ENCODE measurements at regions not wholly inside any gene's neighbourhood (a gene's known extent, or its start where the extent isn't known, plus 50 kb on each side); places are given as distances from the start of the nearest gene placed in this dataset.

DNA sequence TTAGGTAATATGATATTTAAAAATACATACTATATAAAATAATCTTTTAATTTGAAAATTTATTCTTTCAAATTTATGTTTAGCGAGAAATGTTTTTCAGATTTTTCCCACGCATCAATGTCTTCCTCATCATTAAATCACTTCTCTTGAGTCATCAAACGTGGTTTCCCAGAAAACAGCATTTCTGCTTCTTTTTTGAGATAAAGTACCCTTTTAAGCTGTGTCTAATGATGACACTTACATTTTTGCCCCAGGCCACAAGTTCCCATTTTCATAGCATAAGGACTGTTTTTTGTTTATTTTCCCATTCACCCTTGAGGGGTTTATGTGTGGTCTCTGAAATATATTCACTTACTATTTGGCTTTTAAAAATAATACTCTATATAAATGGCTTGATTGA, 139.0 kb upstream of the HS3ST3A1 start:
- no peak for DNase-seq (ENCODE audit: low read depth)

DNA sequence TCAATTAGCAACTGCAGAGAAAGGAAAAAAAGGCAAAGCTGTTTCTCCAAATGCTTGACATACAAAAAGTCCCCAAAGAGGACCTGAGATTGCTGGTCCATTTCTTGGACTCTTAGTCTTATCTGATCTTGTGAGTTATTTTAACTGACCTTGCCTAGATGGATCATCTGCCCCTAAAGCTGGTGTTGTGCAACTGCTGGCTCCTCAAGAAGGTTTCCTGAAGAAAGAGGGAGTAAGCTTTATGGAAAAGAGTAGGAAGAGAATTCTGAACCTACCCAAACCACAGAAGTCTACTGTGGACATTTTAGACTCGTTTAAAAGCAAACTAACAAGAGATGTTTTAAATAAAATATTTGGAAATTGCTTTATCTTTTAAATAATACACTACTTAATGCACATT, 140.0 kb upstream of the HS3ST3A1 start:
- no peak for DNase-seq (ENCODE audit: low read depth)

DNA sequence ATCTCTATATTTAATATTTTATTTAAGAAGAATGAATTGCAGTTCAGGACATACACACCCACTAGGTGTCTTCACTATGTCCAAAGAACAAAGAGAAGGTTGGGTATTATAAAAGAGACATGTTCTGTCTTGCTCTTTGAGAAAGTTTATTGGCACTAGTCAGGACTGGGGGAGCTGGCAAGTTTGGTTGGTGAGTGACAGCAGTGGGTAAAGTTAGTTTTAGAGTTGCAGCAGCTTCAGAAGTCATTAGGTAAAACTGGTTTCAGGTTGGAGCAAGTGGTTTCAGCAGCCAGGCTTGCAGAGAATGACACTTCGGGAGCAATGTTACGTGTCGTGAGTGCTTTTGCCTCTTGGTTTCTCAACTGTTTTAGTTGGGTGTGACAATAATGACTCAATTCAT, 142.2 kb upstream of the HS3ST3A1 start:
- no peak for DNase-seq (ENCODE audit: low read depth)

DNA sequence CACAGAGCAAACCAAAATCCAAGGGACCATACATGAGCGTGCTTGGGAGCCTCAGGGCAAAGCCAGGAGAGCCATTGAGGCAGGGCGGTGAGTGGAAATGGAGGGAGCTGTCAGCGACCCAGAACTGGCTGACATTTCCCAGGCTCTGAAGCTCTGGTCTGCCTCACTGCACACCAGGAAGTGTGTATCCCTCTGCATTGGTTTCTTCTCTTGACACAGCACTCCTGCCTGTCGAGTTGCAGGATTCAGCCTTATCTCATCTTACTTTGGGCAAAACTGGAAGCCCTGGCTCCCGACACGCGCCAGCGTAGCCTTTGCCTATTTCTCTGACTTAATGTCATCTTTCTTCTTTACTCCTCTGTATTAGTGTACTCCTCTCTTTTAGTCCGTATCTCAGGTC, 144.7 kb upstream of the HS3ST3A1 start:
- no peak for DNase-seq (ENCODE audit: low read depth)

DNA sequence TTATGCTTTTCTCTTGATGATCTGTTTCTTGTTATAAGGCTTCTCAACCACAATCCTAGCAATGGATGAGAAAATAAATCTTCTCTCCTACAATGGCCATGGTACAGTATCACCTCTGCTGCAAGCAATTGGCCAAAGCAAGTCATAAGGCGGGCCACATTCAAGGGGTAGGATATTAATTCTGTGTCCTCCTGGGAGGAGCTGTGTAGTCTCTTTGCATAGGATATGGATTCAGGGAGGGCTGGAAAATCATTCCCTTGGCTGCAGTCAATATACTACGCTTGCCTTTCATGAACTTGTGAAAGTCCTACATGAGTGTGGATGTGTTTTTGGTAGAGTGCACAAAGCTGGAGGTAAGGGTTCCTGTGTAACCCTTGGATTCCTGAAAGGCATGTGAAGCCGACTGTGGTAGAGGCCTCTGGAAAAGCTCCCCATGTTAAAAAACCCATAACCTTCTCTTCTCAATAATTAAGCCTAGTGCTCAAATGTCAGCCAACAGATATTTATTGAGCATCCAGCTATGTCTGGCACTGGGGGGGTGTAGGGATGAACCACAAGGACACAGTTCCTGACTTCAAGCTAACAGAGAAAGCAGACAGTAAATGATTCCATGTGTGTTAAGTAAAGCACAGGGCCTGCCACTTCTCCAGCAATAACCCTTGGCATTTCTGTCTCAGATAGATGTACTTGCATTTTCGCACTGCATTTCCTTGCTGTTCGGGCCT, 147.6 kb upstream of the HS3ST3A1 start:
- DNase-seq (ENCODE audit: low read depth): no peak

DNA sequence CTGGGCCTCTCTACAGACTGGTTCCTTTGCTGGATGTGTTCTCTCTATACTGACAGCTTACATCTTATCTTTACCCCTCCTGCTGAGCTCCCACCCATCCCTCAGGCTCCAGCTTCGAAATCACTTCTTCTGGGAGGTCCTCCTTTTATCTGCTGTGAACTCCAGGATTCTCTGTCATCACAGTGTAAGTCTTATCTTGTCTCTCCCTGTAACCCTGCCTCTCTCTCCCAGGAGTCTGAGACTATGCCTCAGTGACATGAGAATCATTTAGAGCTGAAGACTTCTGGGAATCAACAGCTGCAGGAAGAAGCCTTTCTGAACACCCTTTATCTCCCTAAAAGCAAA, 148.1 kb upstream of the HS3ST3A1 start:
- no peak for DNase-seq (ENCODE audit: low read depth)

DNA sequence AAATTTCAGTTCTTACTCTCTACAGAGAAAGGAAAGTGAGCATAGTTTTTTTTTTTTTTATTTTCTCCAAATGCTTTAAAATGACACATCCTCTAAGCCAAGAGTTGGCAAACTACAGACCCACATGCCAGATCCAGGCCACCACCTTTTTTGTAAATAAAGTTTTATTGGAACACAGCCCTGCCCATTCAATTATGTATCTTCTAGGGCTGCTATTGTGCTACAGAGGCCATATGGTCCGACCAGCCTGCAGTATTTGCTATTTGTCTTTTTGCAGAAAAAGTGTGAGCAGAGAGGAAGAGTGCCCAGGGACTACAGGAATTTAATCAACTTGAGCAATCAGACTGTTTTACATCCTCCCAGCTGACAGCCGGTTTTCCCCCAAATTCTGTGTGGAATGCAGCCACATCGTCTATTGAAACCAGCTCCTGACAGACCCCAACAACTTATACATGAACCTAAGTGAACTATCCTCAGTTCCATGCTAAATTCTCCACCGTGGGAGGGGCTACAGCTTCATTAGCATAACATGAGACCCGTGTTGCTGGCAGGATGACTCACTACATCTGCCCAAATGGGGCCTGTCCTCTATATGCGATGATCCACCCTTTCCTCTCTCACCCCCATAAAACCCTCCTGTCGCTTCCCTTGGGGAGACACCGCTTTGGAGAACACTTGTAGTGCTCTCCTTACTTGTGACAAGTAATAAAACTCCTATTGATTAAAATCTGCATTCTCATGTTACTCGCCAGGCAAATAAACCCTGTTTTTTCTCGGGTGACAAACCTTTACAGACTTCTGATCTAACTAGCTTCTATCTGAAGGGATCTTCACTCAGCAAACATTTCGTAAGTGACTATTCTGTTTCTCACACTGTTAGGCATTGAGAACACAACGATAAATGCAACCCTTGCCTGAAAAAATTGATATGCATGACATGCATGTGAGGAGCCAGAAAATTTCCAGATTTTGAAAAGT, 149.4 kb upstream of the HS3ST3A1 start:
- DNase-seq (ENCODE audit: low read depth): no peak

DNA sequence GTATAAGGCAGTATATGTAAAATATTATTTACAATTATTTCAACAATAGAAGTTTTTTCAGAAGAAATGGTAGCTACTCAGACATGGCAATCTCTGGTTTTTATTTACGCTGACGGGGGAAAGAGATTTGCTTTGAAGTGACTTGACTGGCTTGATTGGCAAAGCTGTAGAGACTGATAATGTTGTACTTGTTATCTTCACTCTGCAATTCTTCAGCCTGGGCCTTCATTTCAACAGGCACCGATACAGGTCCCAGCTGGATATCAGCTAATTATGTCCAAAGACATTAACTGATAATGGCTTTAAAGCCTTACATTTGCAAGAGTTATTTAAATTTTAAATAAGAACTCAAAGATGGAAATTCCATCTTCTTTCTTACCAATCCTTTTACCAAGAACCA, 151.4 kb upstream of the HS3ST3A1 start:
- DNase-seq (ENCODE audit: low read depth): no peak

DNA sequence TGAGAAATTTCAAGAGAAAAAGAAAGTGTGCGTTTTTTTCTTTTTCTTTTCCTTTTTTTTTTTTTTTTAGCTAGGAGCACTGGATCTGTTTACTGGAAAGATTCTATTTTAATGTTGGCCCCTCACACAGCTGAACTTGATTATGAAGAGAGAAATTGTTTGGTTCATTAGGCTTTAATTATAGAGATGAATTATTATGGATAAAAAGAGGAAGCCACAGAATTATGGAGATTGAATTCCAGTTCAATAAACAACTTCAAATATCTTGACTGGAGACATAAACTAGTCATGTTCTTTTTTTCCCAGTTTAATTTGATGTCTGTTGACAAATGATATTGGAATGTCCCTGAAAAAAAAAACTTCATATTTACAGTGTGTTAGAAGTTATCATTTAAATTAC, 152.0 kb upstream of the HS3ST3A1 start:
- DNase-seq (ENCODE audit: low read depth): no peak

DNA sequence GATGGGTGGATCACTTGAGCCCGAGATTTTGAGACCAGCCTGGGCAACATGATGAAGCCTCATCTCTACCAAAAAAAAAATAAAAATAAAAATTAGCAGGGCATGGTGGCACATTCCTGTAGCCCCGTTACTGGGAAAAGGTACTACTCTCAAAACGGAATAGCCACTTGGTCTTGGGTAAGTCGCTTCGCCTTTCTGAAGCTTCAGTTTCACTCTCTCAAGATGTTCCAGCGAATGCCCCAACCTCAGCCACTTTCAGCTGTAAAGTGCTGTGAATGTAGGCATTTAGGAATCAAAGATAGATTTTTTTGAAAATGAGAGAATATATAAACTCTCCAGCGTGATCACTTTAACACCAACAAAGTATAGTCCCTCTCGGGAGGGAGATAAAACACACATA, 154.1 kb upstream of the HS3ST3A1 start:
- no peak for DNase-seq (ENCODE audit: low read depth)

DNA sequence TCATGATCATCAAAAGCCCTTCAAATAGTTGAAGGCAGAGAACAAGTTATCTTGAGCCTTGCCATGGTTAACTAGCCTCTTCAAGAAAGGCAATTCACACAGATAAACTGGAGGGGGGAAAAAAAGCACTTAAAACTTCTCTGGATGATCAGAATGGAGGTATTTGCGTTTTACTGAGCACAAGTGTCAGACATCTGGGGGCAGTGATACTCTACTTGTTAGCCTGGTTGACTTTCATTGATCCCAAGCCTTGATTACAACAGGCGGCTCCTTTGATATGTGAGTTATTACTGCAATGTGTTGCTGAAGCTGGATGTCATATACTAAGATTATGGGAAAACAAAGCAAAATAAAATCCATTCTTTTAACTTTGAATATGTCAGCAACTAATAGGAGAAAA, 155.0 kb upstream of the HS3ST3A1 start:
- no peak for DNase-seq (ENCODE audit: low read depth)

DNA sequence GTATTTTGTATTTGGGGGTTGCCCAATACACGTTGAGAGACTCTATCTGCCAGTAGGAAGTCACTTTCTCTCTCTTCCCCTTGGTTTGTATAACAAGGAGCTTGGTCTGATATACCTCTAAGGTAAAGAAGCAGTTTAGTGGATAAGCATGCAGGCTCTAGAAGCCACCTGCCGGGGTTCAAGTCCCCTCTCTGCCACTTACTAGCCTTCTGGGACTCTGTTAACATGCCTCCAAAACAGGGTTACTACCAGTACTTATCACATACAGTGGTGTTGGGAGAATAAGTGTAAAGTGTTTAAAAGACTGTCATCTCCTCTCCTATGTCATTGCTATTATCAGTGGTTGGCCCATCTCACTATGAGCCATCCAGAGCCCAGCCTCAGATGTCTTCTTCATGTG, 156.1 kb upstream of the HS3ST3A1 start:
- DNase-seq (ENCODE audit: low read depth): no peak

DNA sequence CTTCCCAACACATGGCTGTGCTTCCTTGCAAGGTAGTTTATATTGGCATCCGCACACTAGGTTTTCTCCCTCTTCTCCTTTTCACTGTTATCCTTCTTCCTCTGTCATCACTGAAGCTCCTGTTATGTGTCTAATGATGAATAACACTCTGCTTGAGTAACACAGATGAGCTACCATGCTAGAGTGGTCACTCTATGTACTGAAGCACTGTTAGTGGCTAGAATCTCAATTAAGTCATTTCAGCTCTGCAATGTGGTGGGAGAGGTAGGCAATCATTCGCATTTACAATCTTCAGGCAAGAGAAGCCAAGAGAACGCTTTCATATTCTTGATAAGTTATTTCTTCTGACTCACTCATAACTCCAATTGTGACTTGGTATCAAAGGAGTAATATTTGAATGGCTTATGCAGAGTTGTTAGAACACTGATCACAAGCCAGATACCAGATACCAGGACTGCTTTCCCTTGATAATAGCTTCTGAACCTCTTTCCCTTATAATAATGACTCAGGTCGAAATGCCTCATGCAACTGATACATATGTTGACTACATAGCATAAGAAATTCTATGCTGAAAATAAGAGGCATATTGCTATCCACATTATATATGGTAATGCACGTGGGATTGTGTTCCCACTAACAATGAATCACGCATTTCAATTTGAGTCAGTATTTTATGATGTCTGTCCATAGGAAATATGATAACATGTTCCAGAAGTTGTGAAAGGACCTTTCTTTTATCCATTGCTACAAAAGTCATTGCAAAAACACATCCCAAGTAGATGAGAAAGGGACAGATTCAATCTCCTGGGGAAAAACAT, 158.0 kb upstream of the HS3ST3A1 start:
- DNase-seq (ENCODE audit: low read depth): no peak

DNA sequence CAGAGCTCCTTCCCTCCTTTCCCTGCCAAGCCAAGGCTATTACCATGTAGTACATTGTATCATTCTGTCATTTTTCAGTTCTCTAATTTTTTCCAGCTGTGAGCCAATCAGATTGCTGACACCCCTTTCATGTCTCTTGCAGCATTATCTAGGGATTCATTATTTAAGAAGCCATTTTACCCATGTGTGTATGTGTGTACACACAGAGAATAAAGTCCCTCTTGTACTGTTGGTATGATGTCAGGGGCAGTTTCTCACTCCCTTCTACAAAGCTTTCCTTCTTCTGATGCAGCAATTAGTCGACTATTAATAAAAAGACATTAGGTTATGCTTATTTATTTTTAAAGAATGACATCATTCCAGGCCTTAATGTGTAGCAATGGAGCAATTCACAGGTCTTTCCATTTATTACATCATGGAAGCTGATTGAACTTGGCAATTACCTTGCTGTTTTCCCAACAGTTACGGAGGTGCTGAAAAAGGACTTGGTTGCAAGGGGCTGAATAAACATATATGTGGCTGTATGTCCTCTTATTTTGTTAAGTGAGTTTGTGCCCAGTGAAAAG, 159.4 kb upstream of the HS3ST3A1 start:
- no peak for DNase-seq (ENCODE audit: low read depth)

DNA sequence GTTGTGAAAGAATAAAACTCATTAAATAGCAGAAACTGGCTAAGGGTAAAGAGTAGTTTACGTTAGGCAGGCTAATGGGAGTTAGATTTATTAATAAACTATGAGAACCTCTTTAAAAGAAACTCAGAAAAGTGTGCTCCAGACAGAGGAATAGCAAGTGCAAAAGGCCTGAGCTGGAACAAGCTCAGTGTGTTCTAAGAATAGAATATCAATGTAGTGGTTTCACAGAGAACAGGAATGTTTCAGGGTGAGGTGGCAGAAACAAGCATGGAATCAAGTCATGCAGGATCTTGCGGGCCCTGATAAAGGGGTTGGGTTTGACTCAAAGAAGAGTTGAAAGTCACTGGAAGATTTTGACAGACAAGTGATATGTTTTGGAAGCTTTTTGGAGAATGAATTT, 164.0 kb upstream of the HS3ST3A1 start:
- no peak for DNase-seq (ENCODE audit: low read depth)

DNA sequence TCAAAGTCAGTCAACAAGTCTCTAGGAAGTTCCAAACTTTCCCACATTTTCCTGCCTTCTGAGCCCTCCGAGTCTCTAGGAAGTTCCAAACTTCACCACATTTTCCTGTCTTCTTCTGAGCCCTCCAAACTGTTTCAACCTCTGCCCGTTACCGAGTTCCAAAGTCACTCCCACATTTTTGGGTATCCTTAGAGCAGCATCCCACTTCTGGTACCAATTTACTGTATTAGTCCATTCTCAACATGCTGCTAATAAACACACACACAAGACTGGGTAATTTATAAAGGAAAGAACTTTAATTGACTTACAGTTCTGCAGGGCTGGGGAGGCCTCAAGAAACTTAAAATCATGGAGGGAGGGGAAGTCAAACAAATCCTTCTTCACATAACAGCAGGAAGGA, 169.0 kb upstream of the HS3ST3A1 start:
- DNase-seq (ENCODE audit: low read depth): no peak

DNA sequence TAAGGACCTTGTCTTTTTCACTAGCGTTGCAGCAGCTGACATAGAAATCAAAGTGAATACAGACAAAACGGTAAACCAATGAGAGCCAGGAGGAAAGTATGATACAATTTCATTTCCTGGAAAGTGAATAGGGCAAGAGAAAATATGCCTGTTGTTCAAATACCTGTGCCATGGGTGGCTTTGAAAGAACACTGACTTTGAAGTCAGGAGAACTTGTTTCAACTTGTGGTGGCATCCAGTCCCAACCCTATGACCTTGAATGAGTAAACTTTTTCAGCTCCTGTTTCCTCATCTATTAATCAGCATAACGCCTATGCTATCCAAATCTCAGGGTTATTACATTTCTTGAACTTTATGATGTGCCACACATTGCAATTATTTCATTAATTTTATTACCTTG, 173.7 kb upstream of the HS3ST3A1 start:
- DNase-seq (ENCODE audit: low read depth): no peak

DNA sequence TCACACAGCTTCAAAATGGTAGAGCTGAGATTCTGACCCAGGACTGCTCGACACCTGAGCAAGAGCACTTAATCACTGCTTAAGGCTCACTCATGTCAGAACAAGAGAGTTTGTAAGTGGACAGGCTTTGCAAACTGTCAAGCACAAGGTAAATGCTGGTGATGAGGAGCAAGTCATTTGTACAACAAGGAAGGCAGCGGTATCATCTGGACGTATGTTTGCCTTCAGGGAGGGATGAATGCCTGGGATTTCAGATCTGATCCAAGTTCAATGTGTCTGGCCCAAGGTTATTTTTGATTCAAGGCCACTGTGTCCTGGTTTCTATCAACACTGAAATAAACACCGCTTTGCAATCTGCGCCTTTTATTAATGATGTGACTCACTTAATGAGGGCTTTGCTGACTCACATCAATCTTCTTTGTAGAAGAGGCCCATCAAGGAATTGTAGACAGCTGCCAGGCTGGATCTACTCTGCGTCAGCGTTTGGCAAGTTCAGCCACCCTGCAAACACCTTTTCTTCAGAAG, 174.4 kb upstream of the HS3ST3A1 start:
- DNase-seq (ENCODE audit: low read depth): no peak

DNA sequence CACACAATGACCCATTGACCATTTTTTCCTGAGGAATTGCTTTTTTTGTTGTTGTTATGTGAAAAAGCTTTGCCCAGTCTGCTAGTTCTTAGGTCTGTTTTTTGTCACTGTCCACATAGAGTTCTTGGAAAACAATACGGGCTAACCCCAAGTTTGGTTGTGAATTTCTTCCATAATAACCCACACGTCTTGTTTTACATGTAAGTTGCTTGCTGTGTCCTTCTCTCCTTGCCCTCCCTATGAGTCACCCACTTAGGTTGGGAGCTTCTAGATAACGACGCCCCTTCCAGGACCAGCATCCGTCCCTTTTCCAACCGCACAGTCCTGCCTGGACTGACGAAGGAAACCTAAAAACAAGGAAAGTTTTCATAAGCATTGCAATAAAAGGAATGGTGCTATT, 175.3 kb upstream of the HS3ST3A1 start:
- no peak for DNase-seq (ENCODE audit: low read depth)

DNA sequence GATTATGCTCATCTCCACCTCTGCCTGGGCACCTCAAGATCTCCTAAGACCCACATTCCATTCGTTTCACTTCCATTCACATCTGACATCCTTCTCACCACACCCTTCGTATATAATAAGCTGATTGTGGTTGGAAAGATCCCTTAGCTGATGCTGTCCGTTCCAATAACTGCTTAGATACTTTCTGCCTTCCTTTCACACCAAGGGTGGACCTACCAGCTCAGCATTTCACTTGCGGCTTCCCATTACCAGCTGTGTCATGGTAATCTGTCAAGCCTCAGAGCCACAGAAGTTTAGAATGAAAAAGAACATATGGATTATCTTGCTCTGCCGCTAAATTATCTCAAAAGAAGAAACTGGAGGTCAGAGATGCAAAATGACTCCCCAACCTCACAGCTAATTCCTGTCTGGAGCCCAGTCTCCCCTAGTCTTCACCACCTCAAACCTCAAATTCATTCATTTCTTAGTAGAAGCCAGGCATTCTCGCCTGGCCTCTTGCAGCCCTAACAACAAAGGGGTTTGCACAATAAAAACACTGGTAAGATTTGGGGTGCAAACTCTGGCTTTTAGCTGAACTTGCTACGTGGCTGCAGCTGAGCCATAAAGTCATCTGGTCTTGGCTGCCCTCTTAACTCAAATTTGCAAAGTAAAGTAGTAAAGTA, 182.8 kb upstream of the HS3ST3A1 start:
- no peak for DNase-seq (ENCODE audit: low read depth)

DNA sequence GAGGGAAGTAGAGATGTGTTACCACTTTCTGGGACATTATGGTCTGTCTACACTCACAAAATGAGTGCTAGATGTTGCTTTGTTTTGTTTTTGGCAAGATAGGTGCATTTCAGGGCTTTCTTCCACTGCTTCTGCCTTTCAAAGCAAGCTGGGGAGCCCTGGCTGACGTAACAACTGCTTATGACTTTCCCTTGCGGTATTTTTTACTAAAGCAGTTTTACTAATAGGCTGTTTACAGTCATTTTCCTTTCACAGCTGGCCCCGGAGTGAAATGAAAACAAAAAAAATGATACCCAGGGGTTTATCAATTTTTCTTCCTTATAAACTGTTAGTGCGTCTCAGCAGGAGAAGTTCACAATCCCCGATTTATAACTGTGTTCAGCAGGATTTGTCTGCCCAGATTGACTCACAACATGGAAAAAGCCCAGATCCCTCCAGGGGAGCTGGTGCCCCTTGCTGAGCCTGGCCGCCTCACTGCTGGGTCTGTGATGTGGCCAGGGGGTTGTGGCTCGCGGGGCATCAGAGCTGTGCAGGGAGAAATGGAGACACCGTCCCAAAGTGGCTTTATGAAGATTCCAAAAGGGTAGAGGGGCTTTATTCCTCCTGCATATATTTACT, 184.4 kb upstream of the HS3ST3A1 start:
- DNase-seq (ENCODE audit: low read depth): peak; percentile 28

Measured in iris pigment epithelial cell (primary cell).